OCI-LY1 (cell line): ENCODE measurements at regions not wholly inside any gene's neighbourhood (a gene's known extent, or its start where the extent isn't known, plus 50 kb on each side); places are given as distances from the start of the nearest gene placed in this dataset.

Experiments used
- H2AFZ ChIP-seq: fragments of 200-600 bp; sonication (generic), shearing (Covaris generic); 2 replicates; pipeline ENCODE4 v1.6.0; 2014; ENCODE audit warnings: antibody characterized with exemption, mild to moderate bottlenecking, low read length
- H3F3A ChIP-seq: fragments of 200-600 bp; sonication (generic), shearing (Covaris generic); 2 replicates; pipeline ENCODE4 v1.6.0; 2014; ENCODE audit warnings: mild to moderate bottlenecking, antibody characterized with exemption, low read length, moderate library complexity; ENCODE audit not compliant: insufficient read depth
- H3K27ac ChIP-seq: fragments of 200-600 bp; sonication (generic); 2 replicates; pipeline ENCODE4 v1.5.1; 2014; ENCODE audit warnings: low read length, mixed run types, mild to moderate bottlenecking, low read depth; ENCODE audit not compliant: poor library complexity, severe bottlenecking
- H3K27me3 ChIP-seq: fragments of 200-600 bp; sonication (generic); 2 replicates; pipeline ENCODE4 v1.6.0; 2014; ENCODE audit warnings: antibody characterized with exemption, mild to moderate bottlenecking, low read length, moderate library complexity; ENCODE audit not compliant: insufficient read depth
- H3K36me3 ChIP-seq: fragments of 200-600 bp; sonication (generic); 2 replicates; pipeline ENCODE4 v1.6.1; 2014; ENCODE audit warnings: mild to moderate bottlenecking, antibody characterized with exemption, low read length, moderate library complexity, mixed read lengths; ENCODE audit not compliant: insufficient read depth
- H3K4me1 ChIP-seq: fragments of 200-600 bp; sonication (generic); 2 replicates; pipeline ENCODE4 v1.5.1; 2014; ENCODE audit warnings: mild to moderate bottlenecking, low read length, moderate library complexity; ENCODE audit not compliant: insufficient read depth, severe bottlenecking
- H3K4me2 ChIP-seq: fragments of 200-600 bp; sonication (generic), shearing (Covaris generic); 2 replicates; pipeline ENCODE4 v1.6.1; 2014; ENCODE audit warnings: low read length
- H3K4me3 ChIP-seq: fragments of 200-600 bp; sonication (generic); 2 replicates; pipeline ENCODE4 v1.5.1; 2014; ENCODE audit warnings: low read length, low read depth, mild to moderate bottlenecking, mixed read lengths; ENCODE audit not compliant: poor library complexity, severe bottlenecking
- H3K79me2 ChIP-seq: fragments of 200-600 bp; shearing (Covaris generic); 2 replicates; pipeline ENCODE4 v1.6.1; 2016; ENCODE audit warnings: mixed run types, low read length, mixed read lengths; ENCODE audit not compliant: insufficient read depth
- H3K9ac ChIP-seq: fragments of 200-600 bp; sonication (generic), shearing (Covaris generic); 2 replicates; pipeline ENCODE4 v1.6.1; 2014; ENCODE audit warnings: mild to moderate bottlenecking, low read length, mixed read lengths
- H3K9me2 ChIP-seq: fragments of 200-600 bp; sonication (generic), shearing (Covaris generic); 2 replicates; pipeline ENCODE4 v1.6.1; 2014; ENCODE audit warnings: low read depth, mild to moderate bottlenecking, low read length, mixed read lengths
- H3K9me3 ChIP-seq: fragments of 200-600 bp; shearing (Covaris generic); 2 replicates; pipeline ENCODE4 v1.6.1; 2014; ENCODE audit warnings: low read length, mixed read lengths
- H4K20me1 ChIP-seq: fragments of 200-600 bp; sonication (generic), shearing (Covaris generic); 2 replicates; pipeline ENCODE4 v1.6.0; 2016; ENCODE audit warnings: mild to moderate bottlenecking, low read length; ENCODE audit not compliant: insufficient read depth
- CTCF ChIP-seq: fragments of 200-600 bp; sonication (generic), shearing (Covaris generic); IDR thresholded peaks from 2 replicates; pipeline ENCODE4 v1.5.1; 2017; ENCODE audit warnings: mild to moderate bottlenecking, antibody characterized with exemption, low read length, moderate library complexity, mixed read lengths
- EZH2 ChIP-seq: fragments of 200-600 bp; sonication (generic), shearing (Covaris generic); IDR thresholded peaks from 2 replicates; pipeline ENCODE4 v1.8.0; 2017; ENCODE audit warnings: borderline replicate concordance, mixed run types, mild to moderate bottlenecking, antibody characterized with exemption, low read length, moderate library complexity, mixed read lengths

- Histone ChIP-seq H3K27ac (no peak overlapping the region), H3K27me3 (no peaks in the 10 kb centered on the region)
Observed at GRCh38 chr2:57440437-57440836, 606.2 kb upstream of the VRK2 start.

GRCh38 chr2:57443086-57443485 lies 603.5 kb upstream of the VRK2 start:
- H3K27me3 ChIP-seq, result no peaks in the 10 kb centered on the region
- no peaks in the 10 kb centered on the region for H3K4me1 ChIP-seq
- no peaks in the 10 kb centered on the region for H3F3A ChIP-seq
- H3K9me2 ChIP-seq, result no peaks in the 10 kb centered on the region
- no peaks in the 10 kb centered on the region for H3K36me3 ChIP-seq
- no peak overlapping the region for H3K27ac ChIP-seq
- H3K79me2 ChIP-seq, result no peaks in the 10 kb centered on the region
- H3K9ac ChIP-seq, result no peak overlapping the region
- no peak overlapping the region for H3K4me2 ChIP-seq
- no peak for TF ChIP-seq EZH2
- no peak overlapping the region for H2AFZ ChIP-seq
- no peaks in the 10 kb centered on the region for H4K20me1 ChIP-seq
- no peak overlapping the region for H3K4me3 ChIP-seq
- no peaks in the 10 kb centered on the region for H3K9me3 ChIP-seq

More at GRCh38 chr2:57440437-57440836, 606.2 kb upstream of the VRK2 start:
- Histone ChIP-seq H4K20me1 (no peaks in the 10 kb centered on the region), H3K79me2 (no peaks in the 10 kb centered on the region), H3K9ac (no peak overlapping the region), H3F3A (no peaks in the 10 kb centered on the region), H3K9me2 (no peaks in the 10 kb centered on the region), H3K9me3 (no peaks in the 10 kb centered on the region), H3K4me1 (no peaks in the 10 kb centered on the region), H3K4me3 (no peak overlapping the region), H3K36me3 (no peaks in the 10 kb centered on the region), H2AFZ (no peak overlapping the region), H3K4me2 (no peak overlapping the region)
- no peak for TF ChIP-seq EZH2
- no peak for TF ChIP-seq CTCF

- no peaks in the 10 kb centered on the region for H3K4me1 ChIP-seq
- H3K9me2 ChIP-seq, result no peaks in the 10 kb centered on the region
- H3F3A ChIP-seq, result no peaks in the 10 kb centered on the region
- H3K27ac ChIP-seq, result no peak overlapping the region
- H3K27me3 ChIP-seq, result no peaks in the 10 kb centered on the region
- H3K4me3 ChIP-seq, result no peak overlapping the region
- no peaks in the 10 kb centered on the region for H3K36me3 ChIP-seq
- H3K9ac ChIP-seq, result no peak overlapping the region
- H3K79me2 ChIP-seq, result no peaks in the 10 kb centered on the region
- no peak overlapping the region for H3K4me2 ChIP-seq
- no peak overlapping the region for H2AFZ ChIP-seq
- TF ChIP-seq CTCF (no peak), EZH2 (no peak)
- no peaks in the 10 kb centered on the region for H4K20me1 ChIP-seq
- no peaks in the 10 kb centered on the region for H3K9me3 ChIP-seq
Observed at GRCh38 chr2:57443973-57444521, 602.6 kb upstream of the VRK2 start.

- Histone ChIP-seq H3F3A (no peaks in the 10 kb centered on the region), H2AFZ (no peak overlapping the region), H3K36me3 (no peaks in the 10 kb centered on the region), H3K9me2 (no peaks in the 10 kb centered on the region), H3K79me2 (no peaks in the 10 kb centered on the region), H3K4me3 (no peak overlapping the region), H3K9ac (no peak overlapping the region), H3K27ac (no peak overlapping the region), H3K4me2 (no peak overlapping the region), H3K27me3 (no peaks in the 10 kb centered on the region), H3K9me3 (no peaks in the 10 kb centered on the region), H4K20me1 (no peaks in the 10 kb centered on the region), H3K4me1 (no peaks in the 10 kb centered on the region)
- TF ChIP-seq CTCF (no peak), EZH2 (no peak)
Observed at GRCh38 chr2:57444752-57445430, 601.7 kb upstream of the VRK2 start.
